HL-60/S4 treated with phorbol 12-myristate 13-acetate at 8.2 ng/mL for 4 days and 3 days (cell line): ENCODE measurements at regions not wholly inside any gene's neighbourhood (a gene's known extent, or its start where the extent isn't known, plus 50 kb on each side); places are given as distances from the start of the nearest gene placed in this dataset.
"Not testable (repeated sequence)": the region's sequence is repeated elsewhere in the genome, so short reads cannot be mapped to it uniquely, and the experiment has no call there.

Experiments used
- in situ Hi-C: fragments of 300-500 bp; cut with MboI; formaldehyde crosslinking; loops from 2 replicates; pipeline ENCODE4 v1.15.0; 2022; ENCODE audit warnings: low sequenced_read_pairs

DNA sequence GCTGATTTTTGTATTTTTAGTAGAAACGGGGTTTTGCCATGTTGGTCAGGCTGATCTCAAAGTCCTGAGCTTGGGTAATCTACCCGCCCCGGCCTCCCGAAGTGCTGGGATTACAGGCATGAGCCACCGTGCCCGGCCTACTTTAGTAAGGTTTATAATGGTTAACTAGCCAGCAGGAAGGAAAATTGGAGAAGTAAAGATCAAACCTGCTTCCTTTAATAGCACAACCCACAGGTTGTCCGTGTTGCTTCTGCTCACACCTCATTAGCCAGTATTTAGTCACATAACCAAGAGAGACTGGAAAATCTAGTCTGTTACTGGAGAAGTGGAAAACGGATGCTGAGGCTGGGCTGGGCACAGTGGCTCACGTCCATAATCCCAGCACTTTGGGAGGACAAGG, 51.9 kb upstream of the TBL1XR1 start:
- in situ Hi-C loops = no loop called here

DNA sequence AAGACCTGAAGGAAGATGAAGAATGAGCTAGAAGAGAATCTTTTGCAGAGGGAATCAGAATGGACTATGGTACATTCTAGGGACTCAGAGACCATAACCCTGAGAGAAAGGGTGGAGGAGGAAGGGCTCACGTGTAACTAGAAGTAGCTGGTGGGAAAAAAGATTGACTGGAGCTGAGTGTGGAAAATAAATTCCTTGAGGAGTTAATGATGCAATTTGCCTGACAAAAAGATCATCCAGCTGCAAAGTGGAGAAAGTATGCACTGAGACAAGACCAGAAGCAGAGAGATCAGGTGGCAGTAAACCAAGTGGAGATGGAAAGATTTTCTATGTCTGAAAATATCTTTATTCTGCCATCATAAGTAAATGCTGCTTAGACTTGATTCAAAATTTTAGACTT, 52.9 kb upstream of the TBL1XR1 start:
- in situ Hi-C loops = no loop called here

DNA sequence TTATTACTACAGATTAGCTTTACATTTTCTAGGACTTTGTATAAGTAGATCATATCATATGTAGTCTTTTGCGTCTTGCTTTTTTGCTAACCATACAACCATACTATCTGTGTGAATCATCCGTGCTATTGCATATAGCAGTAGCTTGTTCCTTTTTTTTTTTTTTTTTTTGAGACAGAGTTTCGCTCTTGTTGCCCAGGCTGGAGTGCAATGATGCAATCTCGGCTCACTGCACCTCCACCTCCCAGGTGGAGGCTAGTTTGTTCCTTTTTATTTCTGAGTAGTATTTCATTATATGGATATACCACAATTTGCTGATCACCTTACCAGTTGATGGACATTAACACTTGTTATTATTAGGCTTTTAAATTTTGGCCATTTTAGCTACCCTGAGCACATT, 54.5 kb upstream of the TBL1XR1 start:
- in situ Hi-C loops = no loop called here

DNA sequence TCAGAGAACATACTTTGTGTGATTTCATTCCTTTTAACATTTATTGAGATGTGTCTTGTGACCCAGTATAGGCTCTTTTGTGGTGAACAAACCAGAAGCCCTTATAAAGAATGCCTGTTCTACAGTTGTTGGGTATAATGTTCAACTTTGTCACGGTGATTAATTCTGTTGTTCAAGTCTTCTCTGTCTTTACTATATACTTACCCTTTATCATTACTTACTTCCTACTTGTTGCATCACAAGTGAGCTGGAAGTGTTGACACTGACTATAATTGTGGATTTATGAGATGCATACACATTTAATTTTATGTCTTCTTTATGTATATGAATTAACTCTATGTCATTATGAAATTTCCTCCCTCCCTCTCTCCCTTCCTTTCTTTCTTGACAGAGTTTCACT, 59.7 kb upstream of the TBL1XR1 start:
- in situ Hi-C loops = no loop called here

DNA sequence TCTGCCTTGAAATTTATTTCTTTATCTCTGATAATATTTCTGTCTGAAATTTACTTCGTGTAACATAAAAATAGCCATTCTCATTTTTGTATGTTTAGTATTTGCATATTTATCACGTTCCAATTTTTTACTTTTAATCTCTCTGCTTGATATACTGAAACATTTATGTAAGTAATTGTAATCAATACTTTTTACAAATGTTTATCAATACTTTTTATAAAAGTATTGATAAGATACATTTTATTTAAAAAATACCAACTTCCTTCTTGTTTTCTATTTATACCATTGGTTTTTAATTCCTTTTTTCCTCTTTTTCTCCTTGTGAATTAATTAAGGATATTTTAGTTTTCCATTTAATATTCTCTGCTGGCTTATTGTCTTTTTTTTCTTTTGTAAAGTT, 60.3 kb upstream of the TBL1XR1 start:
- in situ Hi-C loops = no loop called here

DNA sequence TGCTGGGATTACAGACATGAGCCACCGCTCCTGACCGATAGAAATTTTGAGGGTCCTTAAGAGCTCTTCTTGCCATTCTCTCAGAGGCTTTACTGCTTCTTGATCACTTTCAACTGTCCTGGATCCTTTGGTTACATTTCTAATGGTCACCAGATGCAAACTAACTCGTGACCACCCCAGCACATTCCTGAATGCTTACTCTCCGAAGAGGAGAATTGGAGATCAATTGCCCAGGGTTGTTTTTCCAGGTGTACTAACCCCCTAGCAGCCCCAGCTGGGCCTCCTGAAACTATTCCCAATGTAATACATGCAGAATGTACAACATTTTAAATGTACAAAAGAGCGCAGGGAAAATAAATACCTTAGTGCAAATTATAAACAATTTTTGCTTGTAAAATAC, 65.1 kb upstream of the TBL1XR1 start:
- in situ Hi-C loops = no loop called here

DNA sequence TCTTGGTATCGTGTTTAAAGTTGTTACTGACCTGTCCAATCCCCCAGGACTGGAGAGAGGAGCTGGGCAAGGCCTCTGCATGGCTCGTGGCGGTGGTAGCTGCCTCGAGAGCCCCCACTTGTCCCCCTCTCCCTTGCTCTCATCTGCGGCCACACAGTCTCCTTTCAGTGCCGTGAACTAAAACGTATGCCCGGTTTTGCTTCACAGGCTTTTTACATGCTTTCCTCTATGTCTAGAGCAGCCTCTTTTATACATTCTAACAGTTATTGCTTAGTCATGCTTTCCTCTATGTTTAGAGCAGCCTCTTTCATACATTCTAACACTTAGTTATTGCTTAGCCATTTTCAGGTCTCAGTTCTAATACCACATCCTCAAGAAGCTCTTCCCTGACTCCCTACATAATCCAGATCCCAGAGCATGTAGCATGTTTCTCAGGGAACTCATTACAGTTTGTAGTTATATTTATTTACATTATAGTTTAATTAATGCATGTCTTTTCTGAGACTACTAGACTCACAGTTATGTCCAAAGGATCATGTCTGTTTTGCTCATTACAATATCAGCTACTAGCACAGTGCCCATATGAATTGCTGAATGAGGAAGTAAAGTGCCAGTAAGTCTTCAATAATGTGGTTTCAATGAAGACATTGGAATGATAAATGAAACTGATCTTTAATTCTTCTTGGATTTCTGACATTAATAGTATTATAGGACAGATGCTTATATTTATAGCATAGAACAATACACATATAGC, 66.5 kb upstream of the TBL1XR1 start:
- in situ Hi-C loops = no loop called here

DNA sequence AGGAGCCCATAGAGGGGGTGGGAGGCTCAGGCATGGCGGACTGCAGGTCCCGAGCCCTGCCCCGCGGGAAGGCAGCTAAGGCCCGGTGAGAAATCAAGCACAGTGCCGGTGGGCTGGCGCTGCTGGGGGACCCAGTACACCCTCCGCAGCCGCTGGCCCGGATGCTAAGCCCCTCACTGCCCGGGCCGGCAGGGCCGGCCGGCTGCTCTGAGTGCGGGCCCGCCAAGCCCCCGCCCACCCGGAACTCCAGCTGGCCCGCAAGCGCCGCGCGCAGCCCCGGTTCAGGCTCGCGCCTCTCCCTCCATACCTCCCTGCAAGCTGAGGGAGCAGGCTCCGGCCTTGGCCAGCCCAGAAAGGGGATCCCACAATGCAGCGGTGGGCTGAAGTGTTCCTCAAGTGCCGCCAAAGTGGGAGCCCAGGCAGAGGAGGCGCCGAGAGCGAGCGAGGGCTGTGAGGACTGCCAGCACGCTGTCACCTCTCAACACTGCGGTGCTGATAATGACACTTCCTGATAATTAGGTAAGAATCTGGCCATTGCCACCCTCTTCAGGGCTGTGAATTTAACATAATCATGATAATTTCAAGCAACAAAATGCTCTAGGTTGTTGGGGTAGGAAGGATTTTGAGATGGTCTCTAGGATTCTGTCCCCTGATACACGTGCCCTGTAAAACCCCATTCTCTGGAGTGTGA, 74.7 kb upstream of the TBL1XR1 start:
- in situ Hi-C loops = not testable (repeated sequence)

DNA sequence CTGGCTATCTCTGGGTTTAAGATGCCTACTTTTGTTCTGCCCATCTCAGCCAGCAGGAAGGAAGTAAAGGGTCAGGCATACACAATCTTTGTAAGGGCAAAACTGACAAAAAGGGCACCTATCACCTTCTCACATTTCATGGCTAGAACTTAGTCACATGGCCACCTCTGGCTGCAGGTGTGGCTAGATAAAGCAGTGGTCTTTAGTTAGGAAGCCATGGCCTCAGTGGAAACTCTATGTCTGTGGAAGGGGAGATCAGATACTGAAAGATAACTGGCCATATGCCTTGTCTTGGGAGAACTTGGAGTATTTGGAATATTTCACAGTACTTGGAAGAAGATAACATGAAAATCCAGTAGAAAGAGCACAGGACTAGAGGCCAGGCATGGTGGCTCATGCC, 80.7 kb upstream of the TBL1XR1 start:
- in situ Hi-C loops = no loop called here

DNA sequence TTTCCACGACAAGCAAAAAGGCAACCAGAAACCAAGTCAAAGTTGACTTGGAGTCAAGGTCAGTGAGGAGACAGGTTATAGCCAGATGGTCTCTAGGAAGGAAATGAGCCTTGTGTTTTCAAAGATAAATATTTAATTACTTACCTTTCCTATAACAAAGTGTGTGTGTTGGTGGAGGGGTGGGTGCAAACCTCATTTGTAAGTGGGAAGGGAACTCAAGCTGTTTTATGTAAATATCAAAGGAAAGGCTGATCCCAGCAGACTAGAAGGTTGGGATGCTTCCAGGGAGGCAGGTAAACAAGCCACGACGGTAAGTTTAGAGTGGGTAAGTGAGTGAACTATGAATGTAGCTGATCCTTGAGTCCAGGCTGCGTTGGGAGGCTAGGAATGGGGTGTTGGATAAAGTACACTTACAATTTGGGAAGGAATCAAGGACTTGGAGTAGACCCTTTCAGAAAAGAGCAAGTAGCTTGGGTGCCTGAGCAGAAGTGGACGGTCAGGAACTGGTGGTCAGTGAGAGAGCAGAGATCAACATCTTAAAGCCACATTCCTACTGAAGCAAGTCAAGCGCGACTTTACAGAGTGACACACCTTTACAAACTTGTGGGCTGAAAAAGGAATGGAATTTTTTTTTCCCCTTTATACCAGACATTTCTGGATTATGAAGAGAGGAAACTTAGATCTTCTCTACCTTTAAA, 82.0 kb upstream of the TBL1XR1 start:
- in situ Hi-C loops = no loop called here

DNA sequence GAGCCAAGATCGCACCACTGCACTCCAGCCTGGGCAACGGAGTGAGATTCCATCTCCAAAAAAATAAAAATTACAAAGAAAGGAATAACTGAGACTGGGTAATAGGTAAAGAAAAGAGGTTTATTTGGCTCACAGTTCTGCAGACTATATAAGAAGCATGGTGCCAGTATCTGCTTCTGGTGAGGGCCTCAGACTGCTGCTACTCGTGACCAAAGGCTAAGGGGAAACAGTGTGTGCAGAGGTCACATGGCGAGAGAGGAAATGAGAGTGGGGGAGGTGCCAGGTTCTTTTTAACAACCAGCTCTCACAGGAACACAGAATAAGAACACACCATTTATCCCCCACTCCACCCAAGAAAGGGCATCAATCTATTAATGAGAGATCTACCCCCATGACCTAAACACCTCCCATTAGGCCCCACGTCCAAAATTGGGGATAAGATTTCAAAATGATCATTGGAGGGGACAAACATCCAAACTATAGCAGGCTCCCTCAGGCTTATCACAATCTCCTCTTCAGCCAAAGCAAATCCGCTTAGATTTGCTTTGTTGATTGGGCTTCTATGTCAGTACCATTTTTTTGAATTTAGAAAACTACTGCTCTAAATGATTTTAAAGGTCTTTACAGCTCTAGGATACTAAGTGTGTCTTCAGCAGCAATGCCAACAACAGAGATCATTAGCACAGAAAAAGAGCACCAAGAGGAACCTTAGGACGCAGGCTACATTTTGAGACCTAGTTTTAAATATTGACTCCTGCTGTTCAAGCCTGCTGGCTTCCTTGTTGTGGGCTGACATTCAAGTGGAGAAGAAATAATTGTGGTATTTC, 84.2 kb upstream of the TBL1XR1 start:
- in situ Hi-C loops = no loop called here

DNA sequence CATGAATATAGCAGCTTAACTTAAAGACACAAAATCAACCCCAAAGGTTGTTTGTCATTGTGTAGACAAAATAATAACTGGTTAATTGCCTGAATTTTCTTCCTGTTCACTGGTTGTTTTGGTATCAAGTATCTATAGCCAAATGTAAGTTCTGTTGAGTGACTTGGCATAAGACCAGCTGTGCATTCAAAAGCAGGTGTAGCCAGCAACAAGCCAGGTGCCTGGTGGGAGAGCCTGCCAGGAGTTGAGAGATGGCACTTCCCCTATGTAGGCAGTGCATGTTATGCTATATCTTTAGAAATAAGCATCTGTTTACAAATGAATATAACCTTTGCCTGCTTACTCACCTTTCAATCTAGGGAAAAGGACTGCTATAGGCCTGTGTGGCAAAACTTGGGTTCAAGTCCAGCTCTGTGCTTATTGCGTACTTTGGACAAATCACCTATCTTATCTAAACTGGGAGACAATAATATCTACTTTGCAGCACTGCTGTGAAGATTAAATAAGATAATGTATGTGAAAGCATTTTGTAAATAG, 84.9 kb upstream of the TBL1XR1 start:
- in situ Hi-C loops = no loop called here

DNA sequence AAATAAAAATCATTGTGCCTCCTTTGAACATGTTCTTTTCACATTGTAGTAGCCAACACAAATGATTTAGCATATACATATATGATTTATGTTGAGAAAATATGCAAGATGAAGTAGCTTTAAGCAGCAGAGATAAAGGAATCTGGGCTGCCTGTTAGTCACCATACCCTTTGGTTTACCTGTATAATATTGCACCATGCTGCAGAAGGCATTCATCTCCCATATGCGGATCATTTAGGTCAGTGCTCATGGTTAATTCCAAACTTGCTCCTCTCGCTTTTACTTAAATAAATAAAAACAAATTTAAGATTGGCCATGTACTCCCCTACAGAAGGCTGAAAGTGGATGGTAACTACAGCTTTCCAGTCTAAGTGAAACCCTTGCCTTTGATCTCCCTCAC, 86.7 kb upstream of the TBL1XR1 start:
- in situ Hi-C loops = no loop called here

DNA sequence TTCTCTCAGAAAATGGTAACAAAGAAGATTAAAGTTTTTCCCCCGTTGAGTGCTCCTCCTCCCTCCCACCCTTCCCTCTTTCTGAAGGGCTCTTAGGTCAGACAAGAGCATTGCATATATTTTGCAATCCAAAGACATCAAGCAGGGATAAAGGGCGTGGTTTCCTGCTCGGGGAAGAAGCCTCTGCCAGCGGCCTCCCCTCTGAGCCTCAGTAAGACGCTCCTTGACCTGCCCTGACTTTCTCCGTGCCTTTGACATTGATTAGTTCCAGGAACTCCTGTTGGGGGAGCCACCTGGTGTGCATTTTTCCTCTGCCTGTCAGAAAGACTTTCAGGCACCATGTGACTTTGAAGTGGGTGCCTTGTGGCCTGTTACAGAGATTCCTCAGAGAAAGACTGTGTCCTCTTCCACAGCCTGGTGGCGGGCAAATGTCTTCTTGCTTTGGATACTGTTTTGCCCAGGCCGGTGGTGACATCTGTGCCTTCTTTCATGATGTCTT, 87.2 kb upstream of the TBL1XR1 start:
- in situ Hi-C loops = no loop called here

DNA sequence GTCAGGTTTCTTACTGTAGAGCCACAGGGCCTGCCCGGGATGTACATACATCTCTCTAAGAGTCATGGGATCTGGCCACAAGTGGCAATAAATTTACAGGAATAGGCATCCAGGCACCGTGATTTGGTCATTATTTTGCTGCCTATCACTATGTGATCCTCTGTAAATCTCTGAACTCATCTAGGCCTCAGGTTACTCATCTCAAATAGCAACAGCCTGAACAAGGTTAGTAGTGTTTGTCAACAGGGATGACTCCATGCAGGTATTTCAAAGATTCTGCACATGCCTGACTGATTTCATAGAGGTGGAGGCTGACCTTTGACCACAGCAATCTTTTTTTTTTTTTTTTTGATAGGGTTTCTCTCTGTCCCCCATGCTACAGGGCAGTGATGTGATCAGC, 88.8 kb upstream of the TBL1XR1 start:
- in situ Hi-C loops = no loop called here

DNA sequence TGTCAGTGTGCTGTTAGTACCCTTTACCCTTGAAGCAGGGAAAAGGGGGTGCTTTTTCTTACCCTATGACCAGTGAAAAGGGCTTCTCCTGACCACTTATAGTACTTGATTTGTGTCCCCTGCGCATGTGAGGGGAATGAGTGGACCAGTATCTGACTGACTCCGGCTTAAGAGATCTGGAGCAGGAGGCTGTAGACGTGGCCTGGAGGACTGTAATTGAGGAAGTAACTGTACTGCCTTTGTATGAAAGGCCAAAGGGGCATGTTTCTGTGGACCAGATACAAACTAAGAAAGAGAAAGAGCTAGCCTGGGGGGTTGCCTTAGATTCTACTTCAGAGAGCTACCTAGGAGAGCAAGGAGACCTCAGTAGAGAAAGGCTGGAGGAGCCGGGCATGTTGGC, 89.9 kb upstream of the TBL1XR1 start:
- in situ Hi-C loops = no loop called here

DNA sequence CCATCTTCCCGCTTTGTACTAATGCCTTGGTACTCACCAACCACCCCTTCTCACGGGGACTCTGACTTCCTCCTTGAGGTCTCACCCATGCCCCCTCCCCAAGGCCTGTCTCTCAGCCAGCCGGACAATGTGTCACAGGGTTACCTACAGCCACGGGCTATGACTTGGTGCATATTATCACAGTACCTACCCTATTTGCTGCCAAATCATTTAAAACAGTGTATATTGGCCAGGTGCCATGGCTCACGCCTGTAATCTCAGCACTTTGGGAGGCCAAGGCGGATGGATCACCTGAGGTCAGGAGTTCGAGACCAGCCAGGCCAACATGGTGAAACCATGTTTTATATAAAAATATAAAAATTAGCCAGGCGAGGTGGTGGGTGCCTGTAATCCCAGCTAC, 93.4 kb upstream of the TBL1XR1 start:
- in situ Hi-C loops = no loop called here

DNA sequence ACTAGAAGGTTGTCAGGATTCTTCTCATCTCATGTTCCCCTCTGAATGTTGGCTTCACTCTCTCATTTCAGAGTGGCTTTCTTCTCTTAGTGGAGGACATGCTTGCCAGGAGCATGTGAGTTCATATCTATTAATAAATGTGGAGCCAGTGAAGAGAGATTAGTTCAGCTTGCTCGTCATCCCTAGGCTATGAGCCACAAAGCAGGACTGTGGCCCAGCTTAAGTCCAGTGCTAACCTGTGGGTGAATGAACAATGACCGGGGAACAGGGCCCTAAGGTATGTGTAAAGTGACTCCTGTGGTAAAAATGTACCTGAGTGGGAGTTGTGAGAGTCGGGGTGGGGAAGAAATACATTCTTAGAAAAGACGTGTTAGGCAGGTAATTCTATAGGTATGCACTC, 96.9 kb upstream of the TBL1XR1 start:
- in situ Hi-C loops = no loop called here

DNA sequence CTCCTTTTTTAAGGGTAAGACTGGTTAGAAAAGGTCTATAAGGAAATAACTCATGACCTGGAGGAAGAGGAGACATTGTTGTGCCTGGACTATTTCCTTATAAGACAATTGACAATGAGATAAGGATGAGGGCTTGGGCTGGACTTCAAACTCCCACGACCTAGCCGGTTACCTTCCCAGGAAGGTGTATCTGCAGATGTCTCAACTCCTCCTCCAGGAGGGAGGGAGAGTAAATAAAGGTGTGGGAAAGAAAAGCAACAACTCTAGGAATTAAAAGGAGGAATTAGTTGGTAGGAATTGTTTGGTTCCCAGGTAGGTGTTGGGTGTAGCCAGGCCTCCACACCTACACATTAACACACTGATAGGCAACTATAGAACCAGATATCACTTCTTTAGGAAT, 97.8 kb upstream of the TBL1XR1 start:
- in situ Hi-C loops = no loop called here

DNA sequence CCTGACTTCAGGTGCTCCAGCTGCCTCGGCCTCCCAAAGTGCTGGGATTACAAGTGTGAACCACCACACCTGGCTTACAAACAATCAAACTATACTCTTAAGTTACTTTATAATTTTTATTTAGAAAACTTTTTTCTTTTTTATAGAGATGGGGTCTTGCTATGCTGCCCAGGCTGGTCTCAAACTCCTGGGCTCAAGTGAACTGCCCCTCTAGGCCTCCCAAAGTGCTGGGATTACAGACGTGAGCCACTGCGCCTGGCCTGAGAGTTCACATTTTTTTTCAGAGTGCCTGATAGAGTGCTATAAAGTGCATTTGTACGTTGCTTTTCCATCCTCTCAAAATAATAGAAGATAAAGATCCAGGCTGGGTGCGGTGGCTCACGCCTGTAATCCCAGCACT, 102.0 kb upstream of the TBL1XR1 start:
- in situ Hi-C loops = no loop called here
